ENCODE measurements at regions not wholly inside any gene's neighbourhood (a gene's known extent, or its start where the extent isn't known, plus 50 kb on each side); places are given as distances from the start of the nearest gene placed in this dataset.

- no peak overlapping the region for H3K18ac ChIP-seq (ENCODE audit: low read depth, low read length)
- ChIA-PET POLR2A (ENCODE audit: unreplicated experiment) (no interaction called here), CTCF (interaction anchor here (0.6 kb wide), 1 partner anchor 1910 kb away, joined by 3 read pairs; no protein-coding TSS in a partner anchor)
- no peak overlapping the region for H2BK120ac ChIP-seq (ENCODE audit: low read depth, low read length)
- no peaks in the 10 kb centered on the region for H3K27me3 ChIP-seq (ENCODE audit: control insufficient read depth, insufficient read depth, low read length)
- BruUV-seq (replicated peaks) = no TSS peak
- no peak overlapping the region for H3K4me3 ChIP-seq (ENCODE audit: insufficient read depth, low read depth, low read length)
- ATAC-seq (ENCODE audit: low read depth) (no peak), DNase-seq (no peak)
- WGBS, 2 experiments (ENCODE audit: extremely low coverage in 2 of 2, insufficient read length in 1 of 2) = no CpG with 5 or more reads among the region's 1 CpG
- no peak overlapping the region for H2BK20ac ChIP-seq (ENCODE audit: low read depth, low read length)
- no peak overlapping the region for H2AK9ac ChIP-seq (replicated peaks; ENCODE audit: low read depth, low read length, poor library complexity)
- H4K91ac ChIP-seq (ENCODE audit: insufficient read depth, low read depth, low read length) = no peak overlapping the region
- H3K56ac ChIP-seq (ENCODE audit: extremely low read depth, insufficient read depth, low read length) = no peak overlapping the region
- no peak overlapping the region for H4K8ac ChIP-seq (ENCODE audit: low read depth in 2 of 2, low read length in 2 of 2)
- no peak overlapping the region for H4K5ac ChIP-seq (ENCODE audit: low read depth, low read length)
- H2BK5ac ChIP-seq (ENCODE audit: low read depth, low read length, poor library complexity, severe bottlenecking) = no peak overlapping the region
- no peak overlapping the region for H3K9ac ChIP-seq (ENCODE audit: low read depth, low read length)
- dilution Hi-C loops (cut with HindIII; ENCODE audit: low sequenced_read_pairs, unreplicated experiment) (no loop called here), intact Hi-C loops (cut with micrococcal nuclease) (no loop called here), in situ Hi-C loops (cut with MboI; ENCODE audit: low sequenced_read_pairs) (no loop called here)
- no peak overlapping the region for H3K27ac ChIP-seq (ENCODE audit: insufficient read depth, low read length)
- H2BK15ac ChIP-seq (ENCODE audit: low read depth, low read length) = no peak overlapping the region
- H2AK5ac ChIP-seq (ENCODE audit: low read depth, low read length) = no peak overlapping the region
- peaks cover 2% of the 10 kb centered on the region for H3K9me3 ChIP-seq (ENCODE audit: control insufficient read depth, insufficient read depth, low read length)
- H3K36me3 ChIP-seq (ENCODE audit: control insufficient read depth, insufficient read depth, low read length) = no peaks in the 10 kb centered on the region
- H4K20me1 ChIP-seq (ENCODE audit: insufficient read depth, low read length) = no peaks in the 10 kb centered on the region
- H3K4me1 ChIP-seq (ENCODE audit: control insufficient read depth, insufficient read depth, low read length) = no peaks in the 10 kb centered on the region
- H3K79me1 ChIP-seq (ENCODE audit: low read depth in 1 of 2, low read length in 2 of 2) = no peaks in the 10 kb centered on the region
- H3K4ac ChIP-seq (ENCODE audit: low read depth, low read length) = no peak overlapping the region
- H3K14ac ChIP-seq (replicated peaks; ENCODE audit: low read depth, low read length) = no peak overlapping the region
- H2AFZ ChIP-seq (replicated peaks; ENCODE audit: low read length, poor library complexity) = no peak overlapping the region
- no peak overlapping the region for H3K23ac ChIP-seq (ENCODE audit: low read depth, low read length)
- H3K9me1 ChIP-seq (ENCODE audit: insufficient read depth, low read length) = no peaks in the 10 kb centered on the region
- H3K4me2 ChIP-seq (ENCODE audit: low read depth, low read length) = no peak overlapping the region
- TF ChIP-seq CEBPB (IDR thresholded peaks at IDR 0.05; ENCODE audit: low read depth, low read length) = no peak
- no peak for TF ChIP-seq FOS (IDR thresholded peaks at IDR 0.05; ENCODE audit: low read depth, low read length)
- TF ChIP-seq RAD21 (IDR thresholded peaks at IDR 0.05; ENCODE audit: low read length) = no peak
- no peak for TF ChIP-seq CTCF (conservative IDR thresholded peaks at IDR 0.05; ENCODE audit: low read depth, low read length)
- TF ChIP-seq MAZ (IDR thresholded peaks at IDR 0.05; ENCODE audit: borderline replicate concordance, low read depth, low read length) = no peak
- TF ChIP-seq RCOR1 (IDR thresholded peaks at IDR 0.05; ENCODE audit: insufficient replicate concordance, low read length) = no peak
- TF ChIP-seq SMC3 (IDR thresholded peaks at IDR 0.05; ENCODE audit: low read depth, low read length) = no peak
- TF ChIP-seq CHD1 (IDR thresholded peaks at IDR 0.05; ENCODE audit: low read depth, low read length) = no peak
- TF ChIP-seq BHLHE40 (IDR thresholded peaks at IDR 0.05; ENCODE audit: low read depth, low read length) = no peak
- no peak for TF ChIP-seq MAFK (IDR thresholded peaks at IDR 0.05; ENCODE audit: low read depth, low read length)
- TF ChIP-seq, protein P1, sequence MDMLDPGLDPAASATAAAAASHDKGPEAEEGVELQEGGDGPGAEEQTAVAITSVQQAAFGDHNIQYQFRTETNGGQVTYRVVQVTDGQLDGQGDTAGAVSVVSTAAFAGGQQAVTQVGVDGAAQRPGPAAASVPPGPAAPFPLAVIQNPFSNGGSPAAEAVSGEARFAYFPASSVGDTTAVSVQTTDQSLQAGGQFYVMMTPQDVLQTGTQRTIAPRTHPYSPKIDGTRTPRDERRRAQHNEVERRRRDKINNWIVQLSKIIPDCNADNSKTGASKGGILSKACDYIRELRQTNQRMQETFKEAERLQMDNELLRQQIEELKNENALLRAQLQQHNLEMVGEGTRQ (IDR thresholded peaks at IDR 0.05; ENCODE audit: low read depth, low read length) = no peak
- no peak for TF ChIP-seq RFX5 (IDR thresholded peaks at IDR 0.05; ENCODE audit: low read depth, low read length)
- no peak for TF ChIP-seq MXI1 (IDR thresholded peaks at IDR 0.05; ENCODE audit: borderline replicate concordance, low read depth, low read length)
- no peak for TF ChIP-seq NFE2L2 (IDR thresholded peaks at IDR 0.05; ENCODE audit: low read depth, low read length)
Observed at GRCh38 chr7:144987686-144988085, 151.8 kb upstream of the TPK1 start.

All from IMR-90 (cell line).